GM12891 (cell line): ENCODE measurements at regions not wholly inside any gene's neighbourhood (a gene's known extent, or its start where the extent isn't known, plus 50 kb on each side); places are given as distances from the start of the nearest gene placed in this dataset.

Source experiments
- DNase-seq: peaks from one replicate; pipeline ENCODE4 v3.0.0; 2011; ENCODE audit warnings: low spot score; ENCODE audit not compliant: insufficient read length
- FAIRE-seq: peaks from 2 replicates; lab custom pipeline; 2011; peaks lifted over from hg19 to GRCh38; lab: Jason Lieb, UNC
- PAX5 ChIP-seq: IDR thresholded peaks from 2 replicates; pipeline ENCODE4 v1.6.1; 2011; ENCODE audit warnings: low read length, moderate library complexity, mild to moderate bottlenecking; ENCODE audit not compliant: insufficient read depth, severe bottlenecking
- POLR2A ChIP-seq: IDR thresholded peaks from 2 replicates; pipeline ENCODE4 v1.6.1; 2011; ENCODE audit warnings: low read depth, low read length, control low read depth
- POLR2AphosphoS5 ChIP-seq: IDR thresholded peaks from 2 replicates; pipeline ENCODE4 v1.6.1; 2011; ENCODE audit warnings: low read depth, low read length, control low read depth
- POU2F2 ChIP-seq: IDR thresholded peaks from 2 replicates; pipeline ENCODE4 v1.6.1; 2011; ENCODE audit warnings: low read depth, mild to moderate bottlenecking, control low read depth, low read length, moderate library complexity
- SPI1 ChIP-seq: IDR thresholded peaks from 2 replicates; pipeline ENCODE4 v1.6.1; 2011; ENCODE audit warnings: low read depth, low read length, control low read depth
- TAF1 ChIP-seq: IDR thresholded peaks from 2 replicates; pipeline ENCODE4 v1.6.1; 2011; ENCODE audit warnings: low read depth, low read length, control low read depth

- FAIRE-seq, result no peak
- DNase-seq, result no peak
- no peak for TF ChIP-seq POU2F2
- TF ChIP-seq PAX5, result no peak
- TF ChIP-seq SPI1, result no peak
- no peak for TF ChIP-seq TAF1
- TF ChIP-seq POLR2A, result no peak
- TF ChIP-seq POLR2AphosphoS5, result no peak
These were observed 610.3 kb upstream of the TMPRSS15 start for GRCh38 chr21:19013916-19014315.

DNA sequence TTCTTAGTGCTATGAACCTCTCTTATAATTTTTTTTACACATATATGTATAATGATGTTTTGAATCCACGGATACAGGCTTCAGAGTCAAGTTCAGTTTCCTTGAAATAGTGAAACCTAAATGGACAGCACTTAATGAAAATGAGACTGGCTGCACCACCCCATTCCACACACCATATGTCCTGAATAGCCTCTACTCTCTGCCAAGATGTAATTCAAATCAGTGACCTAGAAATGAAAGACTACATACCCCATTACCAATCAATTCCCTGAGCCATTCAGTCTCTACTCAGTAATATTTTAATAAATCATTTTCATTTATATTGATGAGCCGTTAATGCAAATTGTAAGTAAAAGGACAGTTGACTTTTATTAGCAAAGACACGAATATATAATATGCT, 614.9 kb upstream of the TMPRSS15 start:
- FAIRE-seq (no peak), DNase-seq (no peak)
- TF ChIP-seq POLR2AphosphoS5 (no peak), POLR2A (no peak), POU2F2 (no peak), SPI1 (no peak), TAF1 (no peak), PAX5 (no peak)

GRCh38 chr21:19022978-19023377, 619.4 kb upstream of the TMPRSS15 start:
- FAIRE-seq (no peak), DNase-seq (no peak)
- no peak for TF ChIP-seq POLR2A
- TF ChIP-seq PAX5, result no peak
- no peak for TF ChIP-seq POLR2AphosphoS5
- TF ChIP-seq TAF1, result no peak
- no peak for TF ChIP-seq POU2F2
- TF ChIP-seq SPI1, result no peak

DNA sequence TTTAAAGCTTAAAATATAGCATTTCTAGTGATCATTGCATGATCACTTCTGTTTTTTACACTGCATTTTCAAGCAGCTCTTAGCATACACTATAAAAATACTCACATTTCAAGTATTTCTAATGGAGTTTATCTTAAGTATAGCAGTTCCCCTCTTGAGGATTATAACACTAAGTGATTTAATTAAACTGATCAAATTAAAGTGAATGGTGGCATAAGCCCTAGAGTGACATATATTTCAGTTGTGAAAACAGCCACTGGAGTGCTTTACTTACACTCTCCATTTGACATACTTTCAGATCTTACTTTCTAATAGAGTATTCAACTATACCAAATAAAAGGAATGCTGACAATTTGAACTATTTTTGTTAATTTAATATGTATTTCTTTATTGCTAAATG, 623.3 kb upstream of the TMPRSS15 start:
- TF ChIP-seq POLR2AphosphoS5 (no peak), POU2F2 (no peak), PAX5 (no peak), POLR2A (no peak), TAF1 (no peak), SPI1 (no peak)
- no peak for DNase-seq
- FAIRE-seq, result no peak

- DNase-seq, result no peak
- FAIRE-seq, result no peak
- TF ChIP-seq POLR2A (no peak), TAF1 (no peak), PAX5 (no peak), POU2F2 (no peak), POLR2AphosphoS5 (no peak), SPI1 (no peak)
These were observed 626.2 kb upstream of the TMPRSS15 start for GRCh38 chr21:19029816-19030215.

DNA sequence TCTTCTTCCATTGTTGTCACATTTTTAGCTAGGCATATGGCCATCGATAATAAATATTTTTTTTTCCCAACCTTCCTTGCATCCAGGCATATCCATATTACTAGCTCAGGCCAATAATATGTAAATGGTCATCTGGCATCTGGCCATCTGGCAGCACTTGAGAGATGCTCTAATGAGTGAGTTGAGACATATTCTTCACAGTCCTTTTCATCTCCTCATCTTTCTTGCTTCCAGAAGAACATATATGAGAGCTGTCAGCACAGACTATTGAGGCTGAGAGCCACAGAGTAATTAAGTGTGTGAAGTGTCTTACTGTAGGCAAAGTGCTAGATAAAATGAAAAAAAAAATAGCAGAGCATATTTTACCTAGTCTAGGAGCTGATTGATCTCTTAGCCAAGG, 628.4 kb upstream of the TMPRSS15 start:
- no peak for TF ChIP-seq SPI1
- TF ChIP-seq POU2F2, result no peak
- no peak for TF ChIP-seq POLR2A
- no peak for TF ChIP-seq TAF1
- TF ChIP-seq PAX5, result no peak
- DNase-seq, result no peak

GRCh38 chr21:19034041-19034440, 630.5 kb upstream of the TMPRSS15 start:
- FAIRE-seq (no peak), DNase-seq (no peak)
- TF ChIP-seq TAF1 (no peak), POLR2AphosphoS5 (no peak), POLR2A (no peak), SPI1 (no peak)

More for the DNA sequence above, 628.4 kb upstream of the TMPRSS15 start:
- no peak for FAIRE-seq

GRCh38 chr21:19034560-19034959, 631.0 kb upstream of the TMPRSS15 start:
- no peak for FAIRE-seq
- TF ChIP-seq POLR2A (no peak), POLR2AphosphoS5 (no peak), PAX5 (no peak), POU2F2 (no peak), TAF1 (no peak), SPI1 (no peak)
- no peak for DNase-seq

DNA sequence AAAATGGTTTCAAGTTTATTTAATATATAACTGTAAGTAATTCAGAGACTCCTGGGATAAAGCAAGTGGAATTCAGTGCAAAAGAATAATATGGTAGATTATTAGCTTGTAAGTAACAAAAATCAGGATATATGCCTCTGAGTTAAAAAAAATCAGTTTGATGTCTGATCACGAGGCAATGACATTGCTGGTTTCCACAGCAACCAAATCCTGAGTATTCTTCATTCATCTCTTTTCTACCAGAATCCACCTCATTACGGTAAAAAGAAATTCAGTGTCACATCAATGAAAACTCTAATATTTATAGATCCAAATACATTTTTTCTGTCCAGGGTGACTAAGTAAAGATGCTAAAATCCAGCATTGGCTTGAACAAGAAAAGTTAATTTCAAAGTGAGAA, 642.3 kb upstream of the TMPRSS15 start:
- no peak for FAIRE-seq
- TF ChIP-seq POLR2A, result no peak
- TF ChIP-seq POLR2AphosphoS5, result no peak
- no peak for TF ChIP-seq POU2F2
- TF ChIP-seq TAF1, result no peak
- no peak for TF ChIP-seq PAX5
- no peak for TF ChIP-seq SPI1

DNA sequence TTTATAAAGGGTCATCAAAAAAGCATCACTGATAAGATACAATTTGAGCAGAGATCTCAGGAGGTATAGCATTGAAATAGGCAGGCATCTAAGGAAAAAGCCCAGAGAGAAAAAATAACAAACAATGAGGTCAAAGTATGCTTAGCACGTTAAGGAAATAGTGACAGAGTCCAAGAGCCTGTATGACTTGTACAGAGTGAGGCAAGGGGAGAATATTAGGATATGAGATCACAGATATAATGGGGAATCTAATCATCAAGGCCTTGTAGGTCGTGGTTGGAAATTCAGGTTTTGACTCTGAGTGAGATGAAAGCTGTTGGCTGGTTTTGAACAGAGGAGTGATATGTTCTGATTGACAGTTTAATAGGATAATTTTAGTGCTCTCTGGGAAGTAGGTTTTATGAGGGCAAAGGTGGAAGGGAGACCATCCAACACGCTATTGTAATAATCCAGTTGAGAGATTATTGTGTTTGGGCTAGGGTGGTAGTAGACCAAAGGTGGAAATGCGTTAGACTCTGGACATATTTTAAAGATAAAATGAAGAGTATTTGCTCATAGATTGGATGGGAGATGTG, 644.6 kb upstream of the TMPRSS15 start:
- TF ChIP-seq SPI1 (no peak), POU2F2 (no peak), PAX5 (no peak), POLR2A (no peak), TAF1 (no peak), POLR2AphosphoS5 (no peak)
- no peak for FAIRE-seq
- no peak for DNase-seq

More for the DNA sequence above, 642.3 kb upstream of the TMPRSS15 start:
- DNase-seq, result no peak
